Activated gamma-delta T cell treated with anti-CD3 and anti-CD28 coated beads, Interleukin-2, amount 50 U/mL, for 16 hours (primary cell): ENCODE measurements at regions not wholly inside any gene's neighbourhood (a gene's known extent, or its start where the extent isn't known, plus 50 kb on each side); places are given as distances from the start of the nearest gene placed in this dataset.
"Not testable (repeated sequence)": the region's sequence is repeated elsewhere in the genome, so short reads cannot be mapped to it uniquely, and the experiment has no call there.

Experiments used
- DNase-seq: peaks from one replicate; pipeline ENCODE4 v3.0.0-alpha.2; 2020; ENCODE audit warnings: low read depth

- DNase-seq, result no peak
These were observed 163.2 kb upstream of the NBPF11 start for GRCh38 chr1:148315071-148315811.

- DNase-seq, result no peak
These were observed 158.7 kb upstream of the NBPF11 start for GRCh38 chr1:148310807-148311206.

- DNase-seq, result no peak
These were observed 157.9 kb upstream of the NBPF11 start for GRCh38 chr1:148309940-148310500.

- no peak for DNase-seq
These were observed 156.9 kb upstream of the NBPF11 start for GRCh38 chr1:148308832-148309458.

GRCh38 chr1:148307583-148308185 lies 155.6 kb upstream of the NBPF11 start:
- DNase-seq, result no peak

- DNase-seq, result not testable (repeated sequence)
These were observed 152.9 kb upstream of the NBPF11 start for GRCh38 chr1:148304935-148305334.

GRCh38 chr1:148302586-148303364 lies 150.7 kb upstream of the NBPF11 start:
- DNase-seq, result not testable (repeated sequence)

GRCh38 chr1:148297852-148298251 lies 145.8 kb upstream of the NBPF11 start:
- DNase-seq, result not testable (repeated sequence)

- DNase-seq, result no peak
These were observed 144.4 kb upstream of the NBPF11 start for GRCh38 chr1:148296511-148296910.

GRCh38 chr1:148294116-148294807 lies 142.2 kb upstream of the NBPF11 start:
- no peak for DNase-seq

GRCh38 chr1:148293651-148294050 lies 141.6 kb upstream of the NBPF11 start:
- DNase-seq, result no peak

GRCh38 chr1:148292915-148293314 lies 140.8 kb upstream of the NBPF11 start:
- DNase-seq, result no peak

GRCh38 chr1:148290881-148291280 lies 138.8 kb upstream of the NBPF11 start:
- no peak for DNase-seq

GRCh38 chr1:148289647-148290046 lies 137.6 kb upstream of the NBPF11 start:
- no peak for DNase-seq

- not testable (repeated sequence) for DNase-seq
These were observed 133.9 kb upstream of the NBPF11 start for GRCh38 chr1:148285946-148286345.

GRCh38 chr1:148280831-148281572 lies 128.9 kb upstream of the NBPF11 start:
- DNase-seq, result not testable (repeated sequence)

- not testable (repeated sequence) for DNase-seq
These were observed 127.0 kb upstream of the NBPF11 start for GRCh38 chr1:148279002-148279542.

- DNase-seq, result not testable (repeated sequence)
These were observed 125.8 kb upstream of the NBPF11 start for GRCh38 chr1:148277865-148278279.

- not testable (repeated sequence) for DNase-seq
These were observed 115.0 kb upstream of the NBPF11 start for GRCh38 chr1:148267066-148267465.
